ENCODE measurements at regions not wholly inside any gene's neighbourhood (a gene's known extent, or its start where the extent isn't known, plus 50 kb on each side); places are given as distances from the start of the nearest gene placed in this dataset.

- no peak for DNase-seq (ENCODE audit: low read depth)
Observed at GRCh38 chr10:4590807-4591206, 235.2 kb upstream of the AKR1E2 start.

GRCh38 chr10:4588824-4589223, 237.2 kb upstream of the AKR1E2 start:
- DNase-seq (ENCODE audit: low read depth): no peak

- no peak for DNase-seq (ENCODE audit: low read depth)
Observed at GRCh38 chr10:4587466-4587865, 238.5 kb upstream of the AKR1E2 start.

- peak; percentile 63 for DNase-seq (ENCODE audit: low read depth)
Observed at GRCh38 chr10:4586776-4587175, 239.2 kb upstream of the AKR1E2 start.

- no peak for DNase-seq (ENCODE audit: low read depth)
Observed at GRCh38 chr10:4581929-4582328, 244.1 kb upstream of the AKR1E2 start.

GRCh38 chr10:4579844-4580243, 246.2 kb upstream of the AKR1E2 start:
- DNase-seq (ENCODE audit: low read depth): no peak

GRCh38 chr10:4576206-4576605, 249.8 kb upstream of the AKR1E2 start:
- DNase-seq (ENCODE audit: low read depth): no peak

- DNase-seq (ENCODE audit: low read depth): no peak
Observed at GRCh38 chr10:4569151-4569550, 256.9 kb upstream of the AKR1E2 start.

- DNase-seq (ENCODE audit: low read depth): peak; percentile 74
Observed at GRCh38 chr10:4568731-4569130, 257.3 kb upstream of the AKR1E2 start.

GRCh38 chr10:4568086-4568485, 257.9 kb upstream of the AKR1E2 start:
- no peak for DNase-seq (ENCODE audit: low read depth)

- no peak for DNase-seq (ENCODE audit: low read depth)
Observed at GRCh38 chr10:4567637-4568036, 258.4 kb upstream of the AKR1E2 start.

- DNase-seq (ENCODE audit: low read depth): no peak
Observed at GRCh38 chr10:4566011-4566410, 260.0 kb upstream of the AKR1E2 start.

- peak; percentile 53 for DNase-seq (ENCODE audit: low read depth)
Observed at GRCh38 chr10:4561296-4561695, 264.7 kb upstream of the AKR1E2 start.

GRCh38 chr10:4557469-4557868, 268.5 kb upstream of the AKR1E2 start:
- no peak for DNase-seq (ENCODE audit: low read depth)

GRCh38 chr10:4556527-4556926, 269.5 kb upstream of the AKR1E2 start:
- DNase-seq (ENCODE audit: low read depth): no peak

GRCh38 chr10:4555920-4556319, 270.1 kb upstream of the AKR1E2 start:
- no peak for DNase-seq (ENCODE audit: low read depth)

- no peak for DNase-seq (ENCODE audit: low read depth)
Observed at GRCh38 chr10:4549139-4549653, 276.8 kb upstream of the AKR1E2 start.

- no peak for DNase-seq (ENCODE audit: low read depth)
Observed at GRCh38 chr10:4546931-4547330, 279.1 kb upstream of the AKR1E2 start.

GRCh38 chr10:4546500-4546899, 279.5 kb upstream of the AKR1E2 start:
- peak; percentile 60 for DNase-seq (ENCODE audit: low read depth)

- DNase-seq (ENCODE audit: low read depth): peak; percentile 85
Observed at GRCh38 chr10:4545062-4545461, 280.9 kb upstream of the AKR1E2 start.

GRCh38 chr10:4543938-4544533, 282.0 kb upstream of the AKR1E2 start:
- peak; percentile 42 for DNase-seq (ENCODE audit: low read depth)

- DNase-seq (ENCODE audit: low read depth): peak; percentile 92
Observed at GRCh38 chr10:4541292-4541691, 284.7 kb upstream of the AKR1E2 start.

GRCh38 chr10:4538016-4538415, 288.0 kb upstream of the AKR1E2 start:
- no peak for DNase-seq (ENCODE audit: low read depth)

GRCh38 chr10:4535521-4535920, 290.5 kb upstream of the AKR1E2 start:
- DNase-seq (ENCODE audit: low read depth): no peak

Data from myocyte (in vitro differentiated cells).